ENCODE measurements at regions not wholly inside any gene's neighbourhood (a gene's known extent, or its start where the extent isn't known, plus 50 kb on each side); places are given as distances from the start of the nearest gene placed in this dataset.
"Not testable (repeated sequence)": the region's sequence is repeated elsewhere in the genome, so short reads cannot be mapped to it uniquely, and the experiment has no call there.

DNA sequence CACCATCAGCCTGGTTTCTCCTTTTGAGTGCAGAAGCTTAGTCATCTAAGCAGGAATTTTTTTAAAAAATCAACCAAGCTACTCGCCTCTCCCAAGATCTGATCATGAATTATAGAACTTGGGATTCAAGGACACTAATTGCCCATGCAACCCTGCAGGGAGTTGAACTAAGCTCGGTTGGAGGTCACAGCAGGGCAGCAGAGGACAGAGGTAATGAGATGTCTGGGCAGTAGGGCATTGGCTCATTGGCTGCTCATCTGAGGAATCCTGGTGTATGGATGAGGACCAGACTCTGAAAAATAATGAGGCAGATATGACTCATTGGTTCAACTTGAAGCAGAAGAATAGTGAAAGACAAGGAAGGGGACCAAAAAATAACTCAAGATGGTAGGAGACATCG, 111.8 kb upstream of the TLE1 start:
- no peak for TF ChIP-seq EZH2 (IDR thresholded peaks at IDR 0.05; ENCODE audit: low read length)
- TF ChIP-seq, protein P1, sequence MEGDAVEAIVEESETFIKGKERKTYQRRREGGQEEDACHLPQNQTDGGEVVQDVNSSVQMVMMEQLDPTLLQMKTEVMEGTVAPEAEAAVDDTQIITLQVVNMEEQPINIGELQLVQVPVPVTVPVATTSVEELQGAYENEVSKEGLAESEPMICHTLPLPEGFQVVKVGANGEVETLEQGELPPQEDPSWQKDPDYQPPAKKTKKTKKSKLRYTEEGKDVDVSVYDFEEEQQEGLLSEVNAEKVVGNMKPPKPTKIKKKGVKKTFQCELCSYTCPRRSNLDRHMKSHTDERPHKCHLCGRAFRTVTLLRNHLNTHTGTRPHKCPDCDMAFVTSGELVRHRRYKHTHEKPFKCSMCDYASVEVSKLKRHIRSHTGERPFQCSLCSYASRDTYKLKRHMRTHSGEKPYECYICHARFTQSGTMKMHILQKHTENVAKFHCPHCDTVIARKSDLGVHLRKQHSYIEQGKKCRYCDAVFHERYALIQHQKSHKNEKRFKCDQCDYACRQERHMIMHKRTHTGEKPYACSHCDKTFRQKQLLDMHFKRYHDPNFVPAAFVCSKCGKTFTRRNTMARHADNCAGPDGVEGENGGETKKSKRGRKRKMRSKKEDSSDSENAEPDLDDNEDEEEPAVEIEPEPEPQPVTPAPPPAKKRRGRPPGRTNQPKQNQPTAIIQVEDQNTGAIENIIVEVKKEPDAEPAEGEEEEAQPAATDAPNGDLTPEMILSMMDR (optimal IDR thresholded peaks at IDR 0.05 in 1 of 3, IDR thresholded peaks at IDR 0.05 in 1 of 3, conservative IDR thresholded peaks at IDR 0.05 in 1 of 3; ENCODE audit: extremely low read depth in 1 of 3, insufficient read depth in 2 of 3, low read length in 3 of 3), result no peak
- DNase-seq (ENCODE audit: low read depth, low spot score) (no peak), FAIRE-seq (no peak)
- no peaks in the 10 kb centered on the region for H4K20me1 ChIP-seq (ENCODE audit: control insufficient read depth, extremely low read depth, insufficient read depth, low read length)
- no peak overlapping the region for H3K4me3 ChIP-seq (ENCODE audit: control insufficient read depth in 2 of 3, extremely low read depth in 1 of 3, insufficient read depth in 2 of 3, low read depth in 1 of 3, low read length in 3 of 3)
- H3K27me3 ChIP-seq (ENCODE audit: control insufficient read depth, extremely low read depth, insufficient read depth, low read length), result no peaks in the 10 kb centered on the region
- H3K9me3 ChIP-seq (ENCODE audit: control insufficient read depth, low read depth, low read length), result no peaks in the 10 kb centered on the region
- H3K4me1 ChIP-seq (ENCODE audit: control insufficient read depth, extremely low read depth, insufficient read depth, low read length), result no peaks in the 10 kb centered on the region
- no peaks in the 10 kb centered on the region for H3K79me2 ChIP-seq (ENCODE audit: control insufficient read depth, insufficient read depth, low read length)
- no peak overlapping the region for H2AFZ ChIP-seq (ENCODE audit: control insufficient read depth, low read length)
- H3K27ac ChIP-seq (ENCODE audit: control insufficient read depth, insufficient read depth, low read length), result no peak overlapping the region
- H3K9me1 ChIP-seq (ENCODE audit: control insufficient read depth, extremely low read depth, insufficient read depth, low read length), result no peaks in the 10 kb centered on the region
- H3K9ac ChIP-seq (ENCODE audit: control insufficient read depth, extremely low read depth, insufficient read depth, low read length), result no peak overlapping the region
- no peaks in the 10 kb centered on the region for H3K36me3 ChIP-seq (ENCODE audit: control insufficient read depth in 2 of 2, extremely low read depth in 1 of 2, insufficient read depth in 2 of 2, low read length in 2 of 2)
- H3K4me2 ChIP-seq (ENCODE audit: control insufficient read depth, extremely low read depth, insufficient read depth, low read depth, low read length), result no peak overlapping the region
- dilution Hi-C loops (cut with MboI; ENCODE audit: extremely low pct_ligation_motif_present, low sequenced_read_pairs), result no loop called here

DNA sequence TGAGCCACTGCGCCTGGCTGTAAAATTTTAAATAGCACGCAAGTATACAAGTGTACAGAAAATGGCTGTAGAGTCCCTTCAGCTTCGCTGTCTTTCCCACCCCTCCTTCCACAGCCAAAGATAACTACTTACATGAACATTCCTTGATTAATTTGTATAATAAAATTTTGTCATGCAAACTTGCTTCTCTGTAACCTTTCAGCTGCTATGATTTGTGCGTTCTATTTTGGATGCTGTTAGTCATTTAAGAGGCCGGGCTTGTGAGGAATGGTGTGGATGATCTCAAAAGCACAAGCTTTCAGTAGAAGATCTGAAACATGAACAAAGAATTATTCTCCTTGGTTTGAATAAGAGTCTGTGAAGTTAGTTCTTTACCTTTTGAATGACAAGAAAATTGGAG, 115.0 kb upstream of the TLE1 start:
- no peak overlapping the region for H2AFZ ChIP-seq (ENCODE audit: control insufficient read depth, low read length)
- DNase-seq (ENCODE audit: low read depth, low spot score) (no peak), FAIRE-seq (no peak)
- no peaks in the 10 kb centered on the region for H4K20me1 ChIP-seq (ENCODE audit: control insufficient read depth, extremely low read depth, insufficient read depth, low read length)
- H3K27ac ChIP-seq (ENCODE audit: control insufficient read depth, insufficient read depth, low read length), result no peak overlapping the region
- no peaks in the 10 kb centered on the region for H3K9me1 ChIP-seq (ENCODE audit: control insufficient read depth, extremely low read depth, insufficient read depth, low read length)
- no peak overlapping the region for H3K4me2 ChIP-seq (ENCODE audit: control insufficient read depth, extremely low read depth, insufficient read depth, low read depth, low read length)
- H3K27me3 ChIP-seq (ENCODE audit: control insufficient read depth, extremely low read depth, insufficient read depth, low read length), result no peaks in the 10 kb centered on the region
- dilution Hi-C loops (cut with MboI; ENCODE audit: extremely low pct_ligation_motif_present, low sequenced_read_pairs), result no loop called here
- no peaks in the 10 kb centered on the region for H3K79me2 ChIP-seq (ENCODE audit: control insufficient read depth, insufficient read depth, low read length)
- no peaks in the 10 kb centered on the region for H3K36me3 ChIP-seq (ENCODE audit: control insufficient read depth in 2 of 2, extremely low read depth in 1 of 2, insufficient read depth in 2 of 2, low read length in 2 of 2)
- H3K9me3 ChIP-seq (ENCODE audit: control insufficient read depth, low read depth, low read length), result no peaks in the 10 kb centered on the region
- no peak for TF ChIP-seq EZH2 (IDR thresholded peaks at IDR 0.05; ENCODE audit: low read length)
- TF ChIP-seq, protein P1 (optimal IDR thresholded peaks at IDR 0.05 in 1 of 3, IDR thresholded peaks at IDR 0.05 in 1 of 3, conservative IDR thresholded peaks at IDR 0.05 in 1 of 3; ENCODE audit: extremely low read depth in 1 of 3, insufficient read depth in 2 of 3, low read length in 3 of 3), result no peak
- no peak overlapping the region for H3K4me3 ChIP-seq (ENCODE audit: control insufficient read depth in 2 of 3, extremely low read depth in 1 of 3, insufficient read depth in 2 of 3, low read depth in 1 of 3, low read length in 3 of 3)
- no peaks in the 10 kb centered on the region for H3K4me1 ChIP-seq (ENCODE audit: control insufficient read depth, extremely low read depth, insufficient read depth, low read length)
- H3K9ac ChIP-seq (ENCODE audit: control insufficient read depth, extremely low read depth, insufficient read depth, low read length), result no peak overlapping the region

DNA sequence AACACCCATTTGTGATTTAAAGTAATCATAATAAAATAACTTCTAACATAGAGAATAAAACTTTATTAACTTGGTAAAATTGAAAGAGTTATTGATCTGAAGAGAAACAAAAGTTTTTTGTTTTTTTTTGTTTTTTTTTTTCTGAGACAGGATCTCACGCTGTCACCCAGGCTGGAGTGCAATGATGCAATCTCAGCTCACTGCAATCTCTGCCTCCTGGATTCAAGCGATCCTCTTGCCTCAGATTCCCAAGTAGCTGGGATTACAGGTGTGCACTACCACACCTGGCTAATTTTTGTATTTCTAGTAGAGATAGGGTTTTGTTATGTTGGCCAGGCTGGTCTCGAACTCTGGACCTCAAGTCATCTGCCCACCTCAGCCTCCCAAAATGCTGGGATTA, 116.5 kb upstream of the SPATA31D4 start:
- H3K4me3 ChIP-seq (ENCODE audit: control insufficient read depth in 2 of 3, extremely low read depth in 1 of 3, insufficient read depth in 2 of 3, low read depth in 1 of 3, low read length in 3 of 3); H3K9me3 ChIP-seq (ENCODE audit: control insufficient read depth, low read depth, low read length); H3K36me3 ChIP-seq (ENCODE audit: control insufficient read depth in 2 of 2, extremely low read depth in 1 of 2, insufficient read depth in 2 of 2, low read length in 2 of 2); H3K9ac ChIP-seq (ENCODE audit: control insufficient read depth, extremely low read depth, insufficient read depth, low read length); H3K4me1 ChIP-seq (ENCODE audit: control insufficient read depth, extremely low read depth, insufficient read depth, low read length); H2AFZ ChIP-seq (ENCODE audit: control insufficient read depth, low read length); H3K4me2 ChIP-seq (ENCODE audit: control insufficient read depth, extremely low read depth, insufficient read depth, low read depth, low read length); H3K79me2 ChIP-seq (ENCODE audit: control insufficient read depth, insufficient read depth, low read length); H3K9me1 ChIP-seq (ENCODE audit: control insufficient read depth, extremely low read depth, insufficient read depth, low read length); DNase-seq (ENCODE audit: low read depth, low spot score); FAIRE-seq; H3K27me3 ChIP-seq (ENCODE audit: control insufficient read depth, extremely low read depth, insufficient read depth, low read length); dilution Hi-C loops (cut with MboI; ENCODE audit: extremely low pct_ligation_motif_present, low sequenced_read_pairs); H3K27ac ChIP-seq (ENCODE audit: control insufficient read depth, insufficient read depth, low read length); H4K20me1 ChIP-seq (ENCODE audit: control insufficient read depth, extremely low read depth, insufficient read depth, low read length): not testable (repeated sequence)
